ENCODE measurements at regions not wholly inside any gene's neighbourhood (a gene's known extent, or its start where the extent isn't known, plus 50 kb on each side); places are given as distances from the start of the nearest gene placed in this dataset.

- no peak for DNase-seq
Measured at GRCh38 chr11:134522782-134523570, 110.9 kb upstream of the B3GAT1 start.

- no peak for DNase-seq
Measured at GRCh38 chr11:134521452-134522289, 109.6 kb upstream of the B3GAT1 start.

- no peak for DNase-seq
Measured at GRCh38 chr11:134521001-134521400, 109.0 kb upstream of the B3GAT1 start.

DNA sequence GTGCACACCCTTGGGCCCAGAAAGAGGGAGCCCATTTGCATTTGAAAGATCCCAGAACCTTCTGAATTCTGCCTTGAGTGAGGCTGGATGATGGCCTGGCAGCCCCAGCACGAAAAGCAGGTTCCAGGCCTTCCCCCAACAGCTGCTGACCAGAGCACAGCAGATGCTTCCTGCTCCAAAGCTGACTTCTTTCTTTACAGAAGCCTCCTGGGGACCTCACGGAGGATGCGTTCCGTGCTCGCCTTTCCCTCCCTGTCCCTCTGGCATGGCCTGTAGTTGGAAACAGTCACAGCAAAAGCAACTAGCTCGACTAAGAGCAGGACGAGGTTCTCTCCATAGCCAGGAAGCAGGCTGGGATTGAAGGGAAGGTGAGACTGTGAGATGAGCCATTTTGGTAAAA is 107.7 kb upstream of the B3GAT1 start:
- no peak for DNase-seq

DNA sequence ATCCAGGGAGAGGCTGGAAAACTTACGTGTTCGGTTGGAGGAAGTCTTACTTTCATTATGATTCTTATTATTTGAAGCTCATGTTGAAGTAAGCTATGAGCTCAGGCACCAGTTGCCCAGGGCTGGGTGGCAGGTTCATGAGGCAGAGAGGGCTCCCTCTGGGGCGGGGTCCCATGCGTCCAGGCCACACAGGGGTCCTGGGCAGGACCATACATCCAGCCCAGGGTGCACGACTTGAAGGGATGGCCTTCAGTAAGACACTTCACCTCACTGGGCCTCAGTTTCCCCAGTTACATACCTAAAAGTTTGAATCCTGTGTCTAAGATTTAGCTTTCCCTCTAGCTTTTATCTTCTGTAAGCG is 107.3 kb upstream of the B3GAT1 start:
- DNase-seq, result no peak

- no peak for DNase-seq
Measured at GRCh38 chr11:134518616-134519389, 106.8 kb upstream of the B3GAT1 start.

DNA sequence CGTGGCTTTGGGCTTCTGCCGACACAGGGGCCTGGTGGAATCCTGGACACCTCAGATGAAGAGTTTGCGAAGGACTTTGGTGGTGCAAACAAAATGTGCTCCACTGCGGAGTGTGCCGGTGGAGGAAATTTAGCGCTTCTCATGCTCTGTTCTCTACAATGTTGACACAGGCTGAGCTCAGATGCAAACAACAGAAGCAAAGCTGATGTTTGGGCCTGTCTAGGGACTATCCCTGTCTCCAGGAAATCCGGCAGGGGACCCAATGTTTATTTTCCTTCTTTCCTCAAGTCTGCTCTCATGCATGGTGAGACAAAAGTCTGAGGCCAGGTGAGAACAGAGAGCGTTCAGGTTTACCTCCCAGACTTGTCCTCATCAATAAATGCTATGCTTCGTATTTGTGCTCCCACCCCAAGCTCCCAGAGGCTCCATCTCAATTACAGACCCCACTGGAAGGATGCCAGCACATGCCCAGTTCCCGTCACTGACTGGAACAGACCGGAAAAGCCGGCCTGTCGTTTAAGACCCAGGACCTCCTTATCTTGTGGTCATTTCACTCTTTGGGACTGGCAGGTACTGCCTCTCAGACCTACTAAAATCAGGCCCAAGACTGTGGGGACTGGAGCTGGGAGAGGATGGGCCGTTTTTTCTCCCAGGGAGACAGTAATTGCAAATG is 105.7 kb upstream of the B3GAT1 start:
- DNase-seq, result no peak

DNA sequence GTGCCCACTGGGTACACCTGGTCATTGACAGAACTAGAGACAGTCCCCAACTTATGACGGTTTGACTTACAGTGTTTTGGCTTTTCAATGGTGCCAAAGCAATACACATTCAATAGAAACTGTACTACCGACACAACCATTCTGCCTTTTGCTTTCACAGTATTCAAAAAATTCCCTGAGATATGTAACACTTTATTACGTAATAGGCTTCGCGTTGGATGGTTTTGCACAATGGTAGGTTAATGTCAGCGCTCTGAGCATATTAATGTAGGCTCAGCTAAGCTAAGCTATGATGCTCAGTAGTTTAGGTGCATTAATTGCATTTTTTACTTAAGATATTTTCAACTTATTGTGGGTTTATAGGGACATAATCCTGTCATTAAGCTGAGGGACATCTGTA is 105.1 kb upstream of the B3GAT1 start:
- no peak for DNase-seq

DNA sequence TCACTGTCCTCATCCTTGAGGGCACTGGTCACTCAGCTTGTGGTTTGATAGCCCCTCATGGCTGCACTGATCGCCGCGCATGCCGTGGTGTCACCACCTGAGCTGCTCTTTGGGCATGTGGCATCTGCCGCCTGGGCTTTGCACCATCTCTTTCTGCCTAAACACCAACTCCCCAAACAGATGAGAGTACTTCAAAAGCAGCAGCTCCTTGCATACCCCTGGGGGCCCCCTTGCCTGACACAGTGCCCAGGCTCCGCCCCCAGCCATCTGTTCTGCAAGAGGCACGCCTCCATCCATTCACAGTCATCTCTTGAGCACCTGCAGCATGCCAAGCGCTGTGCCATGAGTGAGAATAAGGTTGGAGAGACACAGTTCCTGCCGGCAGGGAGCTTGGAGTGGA is 104.5 kb upstream of the B3GAT1 start:
- DNase-seq, result no peak

DNA sequence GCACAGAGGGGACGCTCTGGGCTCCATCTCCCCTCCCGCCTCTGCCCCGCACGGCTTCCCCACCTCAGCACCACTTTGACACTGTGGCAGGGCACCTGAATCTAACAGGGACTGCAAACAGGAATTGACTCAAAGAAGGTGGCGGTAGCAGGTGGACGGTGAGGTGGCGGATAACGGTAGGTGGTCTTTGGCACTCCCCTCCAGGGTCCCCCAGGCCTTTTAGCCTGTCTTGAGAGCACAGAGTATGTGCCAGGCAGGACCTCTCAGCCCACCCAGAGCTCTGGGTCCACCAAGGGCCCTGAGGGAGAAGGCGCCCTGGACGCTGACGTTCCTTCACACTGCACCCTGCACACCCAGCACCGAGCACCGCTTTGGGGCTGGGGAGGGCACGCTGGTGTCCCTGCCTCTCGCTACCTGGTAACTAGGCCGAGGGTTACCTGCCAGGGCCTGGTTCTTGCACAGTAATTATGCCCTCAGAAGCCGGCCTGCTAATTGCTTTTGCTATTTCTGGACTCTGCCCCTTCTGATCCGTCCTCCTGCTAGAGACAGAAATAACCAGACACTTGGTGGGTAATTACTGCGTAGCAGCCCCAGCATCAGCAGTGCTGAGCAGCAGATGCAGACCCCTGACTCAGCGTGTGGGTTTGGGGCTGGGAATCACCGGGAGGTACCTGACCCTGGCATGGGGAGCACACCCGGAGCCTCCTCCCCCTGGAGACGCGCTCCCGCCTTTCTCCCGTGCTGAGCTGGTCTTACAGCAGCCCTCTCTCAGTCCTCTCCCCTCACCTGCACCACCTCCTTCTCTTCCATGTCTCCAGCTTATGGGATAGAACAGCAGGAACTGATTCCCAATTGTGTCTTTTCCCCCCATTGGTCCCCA is 103.3 kb upstream of the B3GAT1 start:
- no peak for DNase-seq

GRCh38 chr11:134514354-134514951 is 102.4 kb upstream of the B3GAT1 start:
- no peak for DNase-seq

- no peak for DNase-seq
Measured at GRCh38 chr11:134513585-134514120, 101.6 kb upstream of the B3GAT1 start.

- DNase-seq, result no peak
Measured at GRCh38 chr11:134512571-134513538, 100.8 kb upstream of the B3GAT1 start.

DNA sequence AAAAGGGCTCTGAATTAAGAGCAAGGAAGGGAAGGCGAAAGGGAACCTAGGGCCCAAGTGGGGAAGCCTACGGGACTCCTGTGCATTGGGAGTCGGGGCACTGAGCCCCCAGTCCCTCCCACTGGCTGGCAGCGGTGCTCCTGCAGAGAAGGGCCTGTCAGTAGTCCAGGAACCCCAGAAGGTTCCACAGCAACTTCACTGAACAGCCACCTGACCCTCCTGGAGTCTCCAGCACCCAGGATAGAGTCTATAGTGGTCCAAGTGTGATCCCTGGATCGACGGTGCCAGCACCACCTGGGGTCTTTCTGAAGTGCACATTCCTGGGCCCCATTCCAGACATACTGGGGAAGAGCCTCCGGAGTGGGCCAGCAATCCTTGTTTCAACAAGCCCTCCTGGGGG is 100.0 kb upstream of the B3GAT1 start:
- DNase-seq, result no peak

DNA sequence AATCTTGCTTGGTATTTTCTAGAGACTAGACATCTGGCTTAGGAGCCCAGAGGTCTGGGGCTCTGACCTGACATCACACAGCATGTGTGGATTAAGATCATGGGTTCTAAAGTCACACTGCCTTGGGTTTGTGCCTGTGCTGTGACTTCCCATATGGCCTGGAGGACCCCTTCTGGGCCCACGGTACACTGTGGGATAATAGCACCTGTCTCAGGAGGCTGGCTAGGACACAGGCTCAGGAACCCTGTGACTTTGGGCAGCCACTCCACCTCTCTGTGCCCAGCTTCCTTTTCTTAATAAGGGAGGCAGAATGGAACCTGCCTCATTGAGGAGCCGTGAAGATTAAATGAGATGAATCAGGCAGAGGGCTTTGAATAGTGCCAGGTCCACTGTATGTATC is 99.2 kb upstream of the B3GAT1 start:
- no peak for DNase-seq

GRCh38 chr11:134510233-134511040 is 98.4 kb upstream of the B3GAT1 start:
- DNase-seq, result no peak

DNA sequence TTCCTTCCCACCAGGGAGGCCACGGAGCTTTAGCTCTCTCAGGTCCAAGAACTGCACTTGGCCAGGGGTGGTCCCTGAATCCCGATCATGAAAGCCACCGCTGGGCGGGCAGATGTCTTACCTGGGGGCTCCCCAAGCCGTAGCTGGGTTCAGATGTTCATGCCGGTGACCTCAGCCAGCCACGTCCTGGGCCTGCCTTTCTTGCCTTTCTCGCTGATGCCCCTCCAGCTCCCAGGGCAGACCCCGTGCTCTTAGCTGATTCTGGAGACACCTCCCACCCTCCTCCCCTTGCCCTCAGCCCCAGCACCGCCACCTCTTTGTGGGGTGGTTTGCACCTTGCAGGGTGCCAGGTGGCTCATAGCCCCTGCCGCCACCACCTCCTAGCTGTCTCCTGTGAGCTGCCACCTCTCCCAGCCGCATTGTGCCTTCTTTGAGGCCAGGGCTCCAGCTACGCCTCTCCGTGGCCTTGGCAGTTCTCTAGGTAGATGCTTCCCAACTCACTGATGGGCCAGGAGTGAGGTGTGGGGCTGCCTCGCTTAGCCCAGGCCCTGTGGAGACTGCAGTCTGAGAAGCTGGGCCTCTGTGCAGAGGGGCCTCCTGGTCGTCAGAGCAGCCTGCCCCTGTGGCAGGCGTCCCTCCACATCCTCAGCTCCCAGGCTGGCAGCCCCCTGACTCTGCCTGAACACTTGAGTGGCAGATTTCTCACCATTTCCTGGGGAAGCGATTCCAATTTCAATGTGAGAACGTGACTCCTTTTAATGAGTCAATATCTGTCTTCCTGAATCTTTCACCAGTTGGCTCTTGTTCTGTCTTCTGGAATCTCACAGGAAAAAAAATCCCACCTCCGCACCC is 97.6 kb upstream of the B3GAT1 start:
- DNase-seq, result no peak
